Stimulated activated CD4-positive, alpha-beta T cell treated with anti-CD3 and anti-CD28 coated beads, Interleukin-4, amount 100 ng/mL, for 24 hours (primary cell): ENCODE measurements at regions not wholly inside any gene's neighbourhood (a gene's known extent, or its start where the extent isn't known, plus 50 kb on each side); places are given as distances from the start of the nearest gene placed in this dataset.

Source experiments
- DNase-seq: peaks from one replicate; pipeline ENCODE4 v3.0.0-alpha.2; 2020

- peak; percentile 77 for DNase-seq
Measured at GRCh38 chr15:70258369-70259027, 160.8 kb upstream of the TLE3 start.

DNA sequence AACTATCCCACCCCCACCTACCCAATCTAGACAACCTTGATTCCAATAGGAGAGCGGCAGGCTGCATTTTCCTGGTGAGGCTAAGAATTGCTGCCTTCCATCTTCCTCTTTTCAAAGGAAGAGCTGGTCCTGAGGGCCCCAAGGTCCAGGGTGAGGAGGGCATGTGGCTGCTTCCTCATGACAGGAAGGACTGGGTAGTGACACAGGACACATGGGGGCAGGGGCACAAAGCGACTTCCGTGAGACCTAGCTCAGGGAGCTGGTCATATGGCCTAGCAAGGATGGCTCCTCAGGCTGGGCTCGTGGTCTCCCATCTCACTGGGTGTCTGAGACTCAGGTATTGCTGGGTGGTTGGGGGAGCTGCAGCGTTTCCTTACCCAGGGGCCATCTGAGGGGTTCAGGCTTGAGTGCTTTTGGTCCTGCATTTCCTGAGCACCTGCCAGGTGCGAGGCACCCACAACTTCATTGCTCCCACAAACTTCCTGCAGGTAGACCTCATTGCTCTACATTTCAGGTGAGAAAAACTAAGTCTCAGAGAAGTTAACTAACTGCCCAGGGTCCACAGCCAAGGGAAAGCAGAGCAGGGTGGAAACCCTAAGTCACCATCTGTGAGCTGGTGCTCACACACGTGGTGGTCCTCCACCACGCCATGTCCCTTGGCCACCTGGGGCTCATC, 160.0 kb upstream of the TLE3 start:
- DNase-seq, result no peak

- DNase-seq, result no peak
Measured at GRCh38 chr15:70257047-70257446, 159.3 kb upstream of the TLE3 start.

DNA sequence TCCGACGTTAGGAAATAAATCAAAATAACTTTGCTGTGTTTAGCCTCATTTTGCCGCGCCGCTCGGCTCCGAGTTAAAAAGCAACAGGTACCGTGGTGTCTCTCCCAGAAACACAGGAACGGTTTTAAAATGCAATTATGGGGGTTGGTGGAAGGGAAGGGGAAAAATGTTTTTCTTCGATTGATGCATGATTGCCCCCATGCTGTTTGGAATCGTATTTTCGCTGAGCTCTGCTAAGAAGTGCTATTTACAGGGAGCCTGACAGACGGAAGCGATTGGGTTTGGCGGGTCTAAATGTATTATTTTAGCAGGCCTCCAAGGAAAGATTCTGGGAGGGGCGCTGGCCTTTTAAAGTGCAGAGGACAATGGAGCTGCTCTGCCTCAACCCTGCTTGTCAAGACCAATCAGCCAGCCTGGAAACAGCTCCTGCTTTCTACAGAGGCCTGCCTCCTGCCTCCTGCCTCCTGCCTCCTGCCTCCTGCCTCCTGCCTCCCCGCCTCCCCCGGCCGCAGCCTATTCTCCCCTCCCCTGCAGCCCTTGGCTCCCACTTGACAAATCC, 156.7 kb upstream of the TLE3 start:
- DNase-seq, result no peak

- no peak for DNase-seq
Measured at GRCh38 chr15:70253461-70254156, 155.9 kb upstream of the TLE3 start.

- DNase-seq, result no peak
Measured at GRCh38 chr15:70252951-70253320, 155.2 kb upstream of the TLE3 start.

DNA sequence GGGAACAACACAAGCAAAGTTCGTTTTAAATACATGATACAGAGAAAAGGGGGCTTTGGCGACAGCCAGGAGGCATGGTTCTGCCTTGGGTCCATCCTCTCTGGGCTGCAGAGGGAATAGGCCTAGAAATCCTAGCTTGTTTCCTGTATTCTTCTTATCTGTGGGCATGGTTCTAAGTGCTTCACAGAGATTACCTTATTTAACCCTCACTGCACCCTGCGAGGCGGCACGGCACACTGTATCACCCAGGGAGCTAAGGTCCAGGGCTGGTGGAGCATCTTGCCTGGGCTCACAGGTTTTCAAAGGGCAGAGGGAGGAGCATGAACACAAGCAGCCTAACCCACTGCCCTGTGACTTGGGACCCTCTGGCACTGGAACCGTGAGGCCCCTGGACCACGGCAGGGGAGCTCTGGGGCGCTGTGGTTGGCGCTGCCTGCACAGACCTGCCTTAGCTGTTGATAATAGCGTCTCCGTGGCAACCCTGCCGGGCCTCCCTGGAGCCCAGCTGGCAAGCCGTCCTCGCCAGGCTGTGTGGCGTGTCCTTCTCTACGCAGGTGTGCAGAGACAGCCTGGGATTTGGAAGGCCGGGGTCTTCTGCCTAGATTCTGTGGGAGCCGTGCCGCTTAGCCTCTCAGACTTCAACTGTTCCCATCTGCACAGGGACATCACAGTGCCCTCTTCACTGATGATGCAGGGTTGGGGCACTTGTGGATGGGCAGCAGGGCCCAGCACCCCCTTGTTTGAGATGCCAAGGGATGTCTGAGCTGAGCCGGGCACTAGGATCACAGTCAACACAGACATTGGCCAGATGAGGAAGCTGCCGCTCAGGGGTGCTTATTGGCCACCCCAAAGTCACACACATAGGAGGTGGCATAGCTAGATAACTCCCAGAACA, 154.6 kb upstream of the TLE3 start:
- no peak for DNase-seq

DNA sequence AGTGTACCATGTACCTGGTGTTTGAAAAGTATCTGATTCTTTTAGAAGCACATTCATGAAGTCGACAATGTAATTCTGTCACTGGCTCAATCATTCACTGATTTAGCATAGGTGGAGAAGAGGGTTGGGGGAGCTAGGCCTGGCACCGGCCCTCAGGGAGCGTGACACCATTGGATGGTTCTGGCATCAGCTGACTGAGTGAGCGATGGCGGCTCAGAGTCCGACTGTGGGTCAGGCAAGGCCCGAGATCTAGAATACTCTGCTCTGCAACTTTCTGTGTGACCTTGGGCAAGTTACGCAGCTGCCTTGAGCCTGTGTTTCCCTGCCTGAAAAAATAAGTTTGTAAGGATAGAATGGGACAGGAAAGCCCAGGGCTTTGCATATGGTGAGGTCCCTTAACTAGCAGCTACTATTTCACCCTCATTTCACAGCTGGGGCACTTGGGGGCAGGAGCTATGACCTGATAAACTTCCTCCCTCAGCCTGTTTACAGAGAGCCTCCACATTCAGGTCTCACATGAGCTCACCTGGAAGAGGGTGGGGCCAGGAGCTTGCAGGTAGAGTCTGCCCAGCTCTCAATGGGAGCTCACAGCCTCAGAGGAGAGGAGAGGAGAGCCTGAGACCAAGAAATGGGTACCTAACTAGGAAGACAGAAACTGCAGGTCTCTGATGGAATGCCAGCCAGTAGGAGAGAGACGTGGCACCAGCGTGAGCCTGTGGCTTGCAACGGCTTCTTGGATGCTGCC, 153.7 kb upstream of the TLE3 start:
- no peak for DNase-seq

GRCh38 chr15:70250208-70251201, 152.8 kb upstream of the TLE3 start:
- no peak for DNase-seq

DNA sequence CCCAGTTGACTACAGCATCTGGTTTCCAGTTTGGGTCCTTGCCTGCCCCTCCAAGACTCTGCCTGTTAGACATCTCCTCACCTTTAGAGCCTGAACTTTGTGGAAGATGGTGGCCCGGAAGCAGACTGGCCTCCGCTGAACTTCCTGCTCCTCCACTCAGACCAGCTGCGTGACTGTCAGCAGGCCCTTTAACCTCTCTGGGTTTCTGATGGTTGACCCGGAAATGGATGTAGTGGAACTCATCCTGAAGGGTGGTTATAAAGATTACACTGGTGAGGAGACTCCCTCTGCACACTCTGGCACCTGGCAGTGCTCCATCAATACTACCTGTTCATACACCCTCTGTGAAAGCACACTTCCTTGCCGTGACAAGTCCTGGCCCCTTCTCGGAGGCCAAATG, 151.9 kb upstream of the TLE3 start:
- DNase-seq, result no peak

DNA sequence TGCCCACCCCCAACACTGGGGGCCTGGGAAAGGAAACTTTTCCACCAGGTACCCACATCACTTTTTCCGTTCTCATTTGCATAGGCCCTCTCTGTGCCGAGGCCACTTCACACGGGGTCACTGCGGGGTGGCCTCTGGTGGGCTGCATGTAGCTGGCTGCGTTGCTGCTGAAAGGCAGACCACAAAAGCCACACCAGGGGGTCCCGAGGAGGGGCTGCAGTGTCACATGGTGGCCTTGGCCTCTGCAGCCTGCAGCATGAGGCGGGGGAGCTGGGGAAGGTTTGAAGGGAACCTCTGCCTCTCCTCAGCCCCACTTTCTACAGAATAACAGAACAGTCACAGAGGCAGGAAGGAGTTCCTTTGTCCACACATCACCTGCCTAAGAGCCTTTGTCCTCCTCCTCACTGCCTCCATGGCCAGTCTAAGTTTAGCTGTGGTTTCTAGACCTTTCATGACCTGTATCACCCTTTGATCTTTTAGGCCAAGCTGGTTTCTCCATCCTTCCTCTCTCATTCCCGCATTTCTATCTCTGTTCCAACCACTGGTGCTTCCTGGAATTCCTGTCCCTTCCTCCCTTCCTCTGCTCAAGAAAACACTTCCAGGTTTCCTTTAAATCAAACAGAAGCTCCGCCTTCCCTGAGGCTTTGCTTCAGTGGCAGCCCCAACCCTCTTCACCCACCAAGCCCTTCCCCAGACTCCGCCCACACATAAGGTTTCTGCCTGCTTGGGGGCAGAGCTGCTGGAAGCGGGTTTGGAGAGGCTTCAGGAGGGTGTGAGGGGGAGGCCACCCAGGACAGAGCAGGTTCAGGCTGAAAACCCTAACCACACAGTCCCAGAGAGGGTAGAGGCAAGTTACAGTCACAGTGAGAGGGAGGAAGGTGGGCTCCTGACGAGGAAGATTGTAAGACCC, 150.7 kb upstream of the TLE3 start:
- DNase-seq, result no peak

- no peak for DNase-seq
Measured at GRCh38 chr15:70247281-70247680, 149.6 kb upstream of the TLE3 start.

GRCh38 chr15:70246623-70247220, 149.0 kb upstream of the TLE3 start:
- no peak for DNase-seq

DNA sequence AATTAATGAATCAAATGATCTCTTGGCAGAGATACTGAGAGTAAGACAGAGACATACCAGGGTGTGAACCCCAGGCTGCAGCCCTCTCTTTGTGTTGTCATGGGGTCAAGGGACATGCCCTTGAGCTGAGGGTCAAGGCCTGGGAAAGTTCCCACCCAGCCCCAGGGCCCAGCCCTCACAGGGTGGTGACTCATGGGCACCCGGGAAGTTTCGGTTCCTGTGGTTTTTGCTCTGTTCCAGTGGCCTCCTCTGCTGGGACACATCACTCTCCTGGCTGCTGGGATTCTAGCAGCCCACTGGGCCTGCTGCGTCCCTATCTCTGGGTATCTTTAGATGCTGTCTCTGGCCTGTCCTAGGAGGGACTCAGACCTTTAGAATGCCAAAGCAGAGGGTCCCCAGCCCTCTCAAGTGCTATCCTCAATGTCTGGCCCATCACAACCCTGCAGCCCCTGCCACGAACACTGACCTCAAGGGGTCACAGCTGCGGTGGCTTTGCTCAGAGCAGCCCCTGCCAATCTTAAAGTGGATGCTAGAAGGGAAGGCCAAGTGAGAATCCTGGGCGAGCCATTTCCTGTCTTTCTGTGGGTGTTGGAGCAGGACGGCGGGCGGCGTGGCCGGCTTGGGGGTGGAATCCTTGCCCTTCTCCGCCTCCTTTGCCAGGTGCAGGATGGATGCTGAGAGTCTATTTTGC, 148.4 kb upstream of the TLE3 start:
- DNase-seq, result no peak

GRCh38 chr15:70244978-70245542, 147.3 kb upstream of the TLE3 start:
- DNase-seq, result no peak

DNA sequence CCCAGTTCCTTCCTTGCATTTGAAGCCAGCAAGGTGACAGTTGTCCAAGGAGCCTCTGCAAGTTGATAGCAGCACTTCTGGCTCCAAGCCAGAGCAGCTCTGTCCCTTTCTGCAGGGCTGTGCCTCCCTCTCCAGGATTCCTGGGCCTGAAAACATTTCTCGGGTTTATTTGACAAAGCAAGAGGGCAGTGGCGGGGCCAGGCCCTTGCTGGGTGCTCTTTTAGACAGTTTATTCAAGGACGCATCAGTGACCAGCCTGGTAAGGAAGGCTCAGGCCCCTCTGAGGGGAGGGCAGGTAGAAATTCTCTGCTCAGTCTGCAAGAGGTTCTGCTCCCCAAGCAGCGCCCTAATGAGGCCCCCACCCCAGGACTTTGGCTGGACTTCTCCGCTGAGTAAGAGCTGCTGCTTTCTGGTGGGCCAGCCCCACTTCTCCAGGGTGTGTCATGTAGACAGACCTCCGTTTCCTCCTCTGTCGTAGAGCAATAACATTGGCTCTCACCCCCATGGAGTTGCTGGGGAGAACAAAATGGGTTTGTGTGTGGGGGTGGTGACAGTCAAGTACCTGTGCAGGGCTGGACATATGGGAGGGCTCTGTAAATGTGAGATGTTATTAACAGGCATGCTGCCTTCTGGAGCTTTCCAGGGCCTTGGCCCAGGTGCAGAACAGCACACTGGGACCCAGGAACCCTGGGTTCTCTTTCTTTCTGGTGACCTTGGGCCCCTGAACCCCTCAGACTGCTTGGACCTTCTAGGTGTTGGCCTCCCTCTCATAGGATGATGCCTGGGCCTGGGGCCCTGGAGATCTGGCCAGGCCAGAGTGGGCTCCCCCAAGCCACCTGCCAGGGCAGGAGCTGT, 146.2 kb upstream of the TLE3 start:
- no peak for DNase-seq

DNA sequence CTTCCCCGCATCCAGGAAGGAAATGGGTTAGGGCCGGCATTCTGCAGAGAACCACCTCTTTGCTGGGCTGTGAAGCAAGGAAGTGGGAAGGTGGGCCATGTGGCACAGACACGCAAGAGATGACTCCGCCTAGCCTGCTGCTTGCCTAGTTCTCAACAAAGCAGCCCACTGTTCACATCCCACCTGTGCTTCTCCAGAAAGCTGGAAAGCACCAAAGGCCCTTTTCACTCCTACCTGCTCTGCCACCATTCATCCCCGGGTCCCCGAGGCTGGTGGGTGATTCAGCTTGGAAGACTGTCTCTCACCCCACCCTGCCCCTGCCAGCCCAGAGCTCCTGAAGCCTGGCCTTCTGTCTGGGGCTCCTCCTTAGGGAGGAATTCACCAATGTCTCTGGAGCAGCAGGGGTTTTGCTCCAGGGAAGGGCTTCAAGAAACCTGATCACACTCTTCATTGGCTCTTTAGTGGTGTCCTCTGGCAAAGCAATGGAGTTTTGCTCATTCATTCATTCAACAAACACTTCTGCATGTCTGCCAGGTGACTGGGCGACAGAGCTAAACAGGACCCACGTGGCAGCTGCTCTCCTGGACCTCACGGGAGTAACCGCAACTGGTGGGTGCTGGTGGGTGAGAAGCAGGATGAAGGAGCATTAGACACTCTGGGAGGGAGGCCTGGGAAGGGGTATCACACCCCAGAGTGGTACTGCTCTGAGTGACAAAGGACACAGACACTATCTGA, 145.4 kb upstream of the TLE3 start:
- no peak for DNase-seq
